Upper lobe of left lung (tissue), 4 donors: ENCODE measurements at regions not wholly inside any gene's neighbourhood (a gene's known extent, or its start where the extent isn't known, plus 50 kb on each side); places are given as distances from the start of the nearest gene placed in this dataset.

Experiments used
- CTCF ChIP-seq, 6 experiments: fragments of 450-650 bp in 4 of 6; fragments of 200-600 bp in 2 of 6; sonication (generic) in 2 of 6; IDR thresholded peaks; one replicate each; pipeline ENCODE4 v1.5.1; 2016 to 2019; ENCODE audit warnings: antibody characterized with exemption in 6 of 6
- EP300 ChIP-seq, 4 donors: sonication (generic); formaldehyde crosslinking; IDR thresholded peaks; one replicate each; pipeline ENCODE4 v1.5.1; 2017; ENCODE audit warnings: antibody characterized with exemption in 4 of 4, control low read depth in 2 of 4
- POLR2A ChIP-seq, 4 donors: fragments of 450-650 bp; IDR thresholded peaks; one replicate each; pipeline ENCODE4 v1.5.1; 2016 to 2017; ENCODE audit warnings: antibody characterized with exemption in 4 of 4, mild to moderate bottlenecking in 2 of 4
- POLR2AphosphoS5 ChIP-seq, 2 donors: sonication (generic); formaldehyde crosslinking; IDR thresholded peaks; one replicate each; pipeline ENCODE4 v1.5.1; 2017; ENCODE audit warnings: antibody characterized with exemption in 2 of 2

- TF ChIP-seq POLR2AphosphoS5 (IDR thresholded peaks at IDR 0.05) = no peak
- no peak for TF ChIP-seq CTCF (IDR thresholded peaks at IDR 0.05)
- TF ChIP-seq EP300 (IDR thresholded peaks at IDR 0.05) = no peak
- TF ChIP-seq POLR2A (IDR thresholded peaks at IDR 0.05) = no peak
Measured at GRCh38 chr13:111505175-111505777, 184.8 kb downstream of the TEX29 start.
